ENCODE measurements at regions not wholly inside any gene's neighbourhood (a gene's known extent, or its start where the extent isn't known, plus 50 kb on each side); places are given as distances from the start of the nearest gene placed in this dataset.

- TF ChIP-seq FOXP2 (optimal IDR thresholded peaks at IDR 0.05; ENCODE audit: borderline replicate concordance, extremely low read depth, extremely low read length, insufficient read depth) (no peak), TAF1 (IDR thresholded peaks at IDR 0.05; ENCODE audit: borderline replicate concordance, insufficient read depth, low read length) (no peak), POLR2AphosphoS5 (IDR thresholded peaks at IDR 0.05; ENCODE audit: low read depth, low read length) (no peak), SIN3A (IDR thresholded peaks at IDR 0.05; ENCODE audit: borderline replicate concordance, insufficient read depth, low read length) (no peak)
- TF ChIP-seq, protein P1, sequence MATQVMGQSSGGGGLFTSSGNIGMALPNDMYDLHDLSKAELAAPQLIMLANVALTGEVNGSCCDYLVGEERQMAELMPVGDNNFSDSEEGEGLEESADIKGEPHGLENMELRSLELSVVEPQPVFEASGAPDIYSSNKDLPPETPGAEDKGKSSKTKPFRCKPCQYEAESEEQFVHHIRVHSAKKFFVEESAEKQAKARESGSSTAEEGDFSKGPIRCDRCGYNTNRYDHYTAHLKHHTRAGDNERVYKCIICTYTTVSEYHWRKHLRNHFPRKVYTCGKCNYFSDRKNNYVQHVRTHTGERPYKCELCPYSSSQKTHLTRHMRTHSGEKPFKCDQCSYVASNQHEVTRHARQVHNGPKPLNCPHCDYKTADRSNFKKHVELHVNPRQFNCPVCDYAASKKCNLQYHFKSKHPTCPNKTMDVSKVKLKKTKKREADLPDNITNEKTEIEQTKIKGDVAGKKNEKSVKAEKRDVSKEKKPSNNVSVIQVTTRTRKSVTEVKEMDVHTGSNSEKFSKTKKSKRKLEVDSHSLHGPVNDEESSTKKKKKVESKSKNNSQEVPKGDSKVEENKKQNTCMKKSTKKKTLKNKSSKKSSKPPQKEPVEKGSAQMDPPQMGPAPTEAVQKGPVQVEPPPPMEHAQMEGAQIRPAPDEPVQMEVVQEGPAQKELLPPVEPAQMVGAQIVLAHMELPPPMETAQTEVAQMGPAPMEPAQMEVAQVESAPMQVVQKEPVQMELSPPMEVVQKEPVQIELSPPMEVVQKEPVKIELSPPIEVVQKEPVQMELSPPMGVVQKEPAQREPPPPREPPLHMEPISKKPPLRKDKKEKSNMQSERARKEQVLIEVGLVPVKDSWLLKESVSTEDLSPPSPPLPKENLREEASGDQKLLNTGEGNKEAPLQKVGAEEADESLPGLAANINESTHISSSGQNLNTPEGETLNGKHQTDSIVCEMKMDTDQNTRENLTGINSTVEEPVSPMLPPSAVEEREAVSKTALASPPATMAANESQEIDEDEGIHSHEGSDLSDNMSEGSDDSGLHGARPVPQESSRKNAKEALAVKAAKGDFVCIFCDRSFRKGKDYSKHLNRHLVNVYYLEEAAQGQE (IDR thresholded peaks at IDR 0.05; ENCODE audit: insufficient read depth in 1 of 2, low read depth in 2 of 2, low read length in 2 of 2), result no peak
These were observed 163.6 kb downstream of the ZDHHC21 start for GRCh38 chr9:14529629-14530028.

DNA sequence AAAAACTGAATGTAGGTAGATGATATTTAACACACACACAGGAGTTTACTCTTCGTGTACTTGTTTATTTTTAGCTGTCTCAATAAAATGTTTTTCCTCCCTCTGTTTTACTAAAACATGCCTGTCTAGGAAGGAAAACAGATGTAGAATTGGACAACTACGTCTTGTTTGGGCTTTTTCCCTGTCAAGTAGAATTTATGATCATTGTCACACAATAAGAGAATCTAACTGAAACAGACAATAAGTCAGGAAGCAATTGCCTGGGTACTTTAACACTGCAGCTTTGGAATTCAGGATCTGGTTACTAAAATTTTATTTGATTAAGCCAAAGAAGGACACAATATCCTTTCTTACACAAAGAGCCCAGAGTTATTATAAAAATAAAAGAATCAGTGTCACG lies 164.2 kb downstream of the ZDHHC21 start:
- TF ChIP-seq POLR2AphosphoS5 (IDR thresholded peaks at IDR 0.05; ENCODE audit: low read depth, low read length) (no peak), SIN3A (IDR thresholded peaks at IDR 0.05; ENCODE audit: borderline replicate concordance, insufficient read depth, low read length) (no peak), TAF1 (IDR thresholded peaks at IDR 0.05; ENCODE audit: borderline replicate concordance, insufficient read depth, low read length) (no peak), FOXP2 (optimal IDR thresholded peaks at IDR 0.05; ENCODE audit: borderline replicate concordance, extremely low read depth, extremely low read length, insufficient read depth) (no peak)
- TF ChIP-seq, protein P1 (IDR thresholded peaks at IDR 0.05; ENCODE audit: insufficient read depth in 1 of 2, low read depth in 2 of 2, low read length in 2 of 2), result no peak

DNA sequence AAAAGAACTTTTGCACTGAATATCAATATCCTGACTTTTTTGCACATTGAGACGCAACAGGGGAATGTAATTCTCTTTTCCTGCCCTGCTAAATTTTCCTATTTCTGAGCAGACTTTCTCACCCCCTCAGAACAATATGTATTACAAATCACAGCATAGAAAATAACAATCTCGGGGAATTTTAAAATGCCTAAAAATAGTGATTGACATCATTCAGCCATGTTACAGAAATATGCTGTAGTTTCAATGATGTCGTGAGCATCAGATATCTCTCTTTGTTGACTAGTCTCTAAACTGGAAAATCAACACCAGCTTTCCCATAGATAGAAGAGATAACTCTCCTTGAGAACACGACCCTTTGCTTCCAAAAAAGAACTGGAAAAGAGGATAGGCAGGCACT lies 166.7 kb downstream of the ZDHHC21 start:
- TF ChIP-seq FOXP2 (optimal IDR thresholded peaks at IDR 0.05; ENCODE audit: borderline replicate concordance, extremely low read depth, extremely low read length, insufficient read depth) (no peak), TAF1 (IDR thresholded peaks at IDR 0.05; ENCODE audit: borderline replicate concordance, insufficient read depth, low read length) (no peak), POLR2AphosphoS5 (IDR thresholded peaks at IDR 0.05; ENCODE audit: low read depth, low read length) (no peak), SIN3A (IDR thresholded peaks at IDR 0.05; ENCODE audit: borderline replicate concordance, insufficient read depth, low read length) (no peak)
- TF ChIP-seq, protein P1 (IDR thresholded peaks at IDR 0.05; ENCODE audit: insufficient read depth in 1 of 2, low read depth in 2 of 2, low read length in 2 of 2), result no peak

DNA sequence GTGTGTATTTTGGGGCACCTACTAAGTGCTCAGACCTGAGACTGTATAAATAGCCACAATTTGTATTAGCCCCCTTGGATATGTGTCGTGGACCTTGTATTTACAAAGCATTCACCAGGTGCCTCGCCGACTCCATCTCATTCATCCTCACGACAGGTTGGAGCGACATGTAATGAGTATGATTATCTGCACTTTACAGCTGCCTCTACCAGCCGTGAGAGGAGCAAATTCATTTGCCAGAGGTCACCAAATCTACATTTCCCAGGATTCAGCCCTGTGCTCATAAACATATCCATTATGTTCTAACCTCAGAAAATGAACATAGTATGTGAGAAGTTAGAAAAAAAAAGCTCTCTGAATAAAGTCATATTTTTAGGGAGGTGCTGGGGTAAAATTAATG lies 167.4 kb downstream of the ZDHHC21 start:
- TF ChIP-seq, protein P1 (IDR thresholded peaks at IDR 0.05; ENCODE audit: insufficient read depth in 1 of 2, low read depth in 2 of 2, low read length in 2 of 2), result no peak
- TF ChIP-seq SIN3A (IDR thresholded peaks at IDR 0.05; ENCODE audit: borderline replicate concordance, insufficient read depth, low read length), result no peak
- no peak for TF ChIP-seq FOXP2 (optimal IDR thresholded peaks at IDR 0.05; ENCODE audit: borderline replicate concordance, extremely low read depth, extremely low read length, insufficient read depth)
- no peak for TF ChIP-seq POLR2AphosphoS5 (IDR thresholded peaks at IDR 0.05; ENCODE audit: low read depth, low read length)
- no peak for TF ChIP-seq TAF1 (IDR thresholded peaks at IDR 0.05; ENCODE audit: borderline replicate concordance, insufficient read depth, low read length)
